ENCODE measurements at regions not wholly inside any gene's neighbourhood (a gene's known extent, or its start where the extent isn't known, plus 50 kb on each side); places are given as distances from the start of the nearest gene placed in this dataset.
"Not testable (repeated sequence)": the region's sequence is repeated elsewhere in the genome, so short reads cannot be mapped to it uniquely, and the experiment has no call there.

DNA sequence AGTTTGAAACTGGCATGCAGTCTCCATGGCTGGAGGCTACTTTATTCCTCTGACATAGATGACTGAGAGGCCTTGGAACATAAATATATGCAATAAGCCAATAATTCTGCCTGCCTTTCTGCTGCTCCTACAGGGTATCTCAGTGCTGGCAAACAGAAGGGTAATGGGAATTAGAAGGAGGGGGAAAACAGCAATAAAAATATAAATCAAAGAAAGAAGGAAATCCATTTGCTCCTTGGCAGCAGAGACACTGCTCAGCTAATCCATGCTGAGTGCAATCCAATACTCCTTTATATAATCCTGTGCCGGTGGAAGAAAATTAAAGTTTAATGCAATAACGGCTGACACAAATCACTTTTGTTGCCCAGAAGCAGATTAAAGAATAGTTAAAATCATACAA, 478.9 kb downstream of the SPATA31D1 start:
- no peak overlapping the region for H3K4me3 Mint-ChIP-seq
- no peak overlapping the region for H3K27ac Mint-ChIP-seq
- no peaks in the 10 kb centered on the region for H3K4me1 Mint-ChIP-seq (ENCODE audit: low read depth)

DNA sequence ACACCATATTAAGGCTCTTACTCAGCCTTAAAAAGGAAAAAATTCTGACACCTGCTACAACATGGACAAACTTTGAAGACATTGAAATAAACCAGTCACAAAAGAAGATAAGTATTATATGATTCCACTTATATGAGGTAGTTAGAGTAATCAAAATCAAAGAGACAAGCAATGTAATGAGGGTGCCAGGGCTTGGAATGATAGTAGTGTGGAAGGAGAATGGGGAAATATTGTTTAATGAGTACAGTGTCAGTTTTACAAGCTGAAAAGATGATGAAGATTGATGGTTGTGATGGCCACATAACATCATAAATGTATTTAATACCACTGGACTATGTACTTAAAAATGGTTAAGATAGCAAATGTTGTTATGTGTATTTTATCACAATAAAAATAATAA, 485.7 kb downstream of the SPATA31D1 start:
- no peak for DNase-seq (ENCODE audit: low spot score)
- H3K4me1 Mint-ChIP-seq (ENCODE audit: low read depth) = no peaks in the 10 kb centered on the region
- H3K27ac Mint-ChIP-seq = no peak overlapping the region
- no peaks in the 10 kb centered on the region for H3K36me3 Mint-ChIP-seq (ENCODE audit: low read depth)
- H3K27me3 Mint-ChIP-seq (ENCODE audit: low read depth) = no peaks in the 10 kb centered on the region
- H3K9me3 Mint-ChIP-seq = no peaks in the 10 kb centered on the region
- H3K4me3 Mint-ChIP-seq = no peak overlapping the region

More for the DNA sequence above, 478.9 kb downstream of the SPATA31D1 start:
- H3K27me3 Mint-ChIP-seq (ENCODE audit: low read depth) = no peaks in the 10 kb centered on the region
- H3K9me3 Mint-ChIP-seq = peaks cover 12% of the 10 kb centered on the region
- no peaks in the 10 kb centered on the region for H3K36me3 Mint-ChIP-seq (ENCODE audit: low read depth)
- no peak for DNase-seq (ENCODE audit: low spot score)

DNA sequence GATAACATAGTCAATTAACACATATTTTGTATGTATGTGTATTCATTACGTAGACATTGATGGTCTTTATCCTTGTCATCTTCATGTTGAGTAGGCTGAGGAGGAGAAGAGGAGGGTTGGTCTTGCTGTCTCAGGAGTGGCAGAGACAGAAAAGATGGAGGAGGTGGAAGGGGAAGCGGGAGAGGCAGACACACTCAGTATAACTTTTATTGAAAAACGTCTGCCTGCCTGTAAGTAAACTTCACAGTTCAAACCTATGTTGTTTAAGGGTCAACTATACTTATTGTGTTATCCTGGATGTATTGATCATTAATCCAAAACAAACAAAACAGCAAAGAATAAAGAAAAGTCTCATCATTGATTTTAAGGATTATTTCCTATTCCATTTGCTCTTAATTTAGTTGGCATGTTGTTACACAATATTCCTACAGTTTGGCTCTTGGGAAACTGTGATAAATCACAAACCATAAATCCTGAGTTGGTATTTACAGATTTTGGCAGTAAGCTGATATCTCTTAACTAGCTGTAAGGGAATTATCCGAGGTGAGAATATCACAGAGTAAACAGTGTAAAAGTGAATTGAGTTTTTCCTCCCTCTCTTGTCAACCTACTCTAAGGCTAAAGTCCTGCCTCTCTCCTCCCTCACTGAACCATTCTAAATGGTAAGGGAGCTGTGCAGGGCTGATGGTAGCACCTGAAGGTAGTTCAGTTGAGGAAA, 487.2 kb downstream of the SPATA31D1 start:
- no peaks in the 10 kb centered on the region for H3K27me3 Mint-ChIP-seq (ENCODE audit: low read depth)
- no peaks in the 10 kb centered on the region for H3K9me3 Mint-ChIP-seq
- H3K27ac Mint-ChIP-seq = no peak overlapping the region
- no peaks in the 10 kb centered on the region for H3K4me1 Mint-ChIP-seq (ENCODE audit: low read depth)
- DNase-seq (ENCODE audit: low spot score) = no peak
- H3K36me3 Mint-ChIP-seq (ENCODE audit: low read depth) = no peaks in the 10 kb centered on the region
- no peak overlapping the region for H3K4me3 Mint-ChIP-seq

DNA sequence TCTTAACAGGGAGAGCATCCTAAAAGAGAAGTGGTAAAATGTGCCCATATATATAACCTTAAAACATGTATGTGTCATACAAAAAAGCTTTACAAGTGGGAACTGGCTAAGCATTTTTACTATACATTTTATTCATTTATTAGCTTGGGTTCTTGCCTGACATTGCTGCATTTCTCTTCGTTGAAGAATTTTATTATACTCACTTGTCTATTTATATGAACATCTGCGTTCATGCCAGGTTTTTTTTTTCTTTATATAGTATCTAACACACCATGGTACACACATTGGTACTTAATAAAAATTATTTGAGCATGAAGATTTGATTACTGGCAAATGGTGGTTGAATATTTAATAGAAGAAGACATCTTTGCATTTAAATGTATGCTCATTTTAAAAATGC, 492.3 kb downstream of the SPATA31D1 start:
- H3K27me3 Mint-ChIP-seq (ENCODE audit: low read depth) = no peaks in the 10 kb centered on the region
- DNase-seq (ENCODE audit: low spot score) = no peak
- H3K9me3 Mint-ChIP-seq = no peaks in the 10 kb centered on the region
- no peaks in the 10 kb centered on the region for H3K36me3 Mint-ChIP-seq (ENCODE audit: low read depth)
- no peak overlapping the region for H3K4me3 Mint-ChIP-seq
- H3K4me1 Mint-ChIP-seq (ENCODE audit: low read depth) = no peaks in the 10 kb centered on the region
- H3K27ac Mint-ChIP-seq = no peak overlapping the region

DNA sequence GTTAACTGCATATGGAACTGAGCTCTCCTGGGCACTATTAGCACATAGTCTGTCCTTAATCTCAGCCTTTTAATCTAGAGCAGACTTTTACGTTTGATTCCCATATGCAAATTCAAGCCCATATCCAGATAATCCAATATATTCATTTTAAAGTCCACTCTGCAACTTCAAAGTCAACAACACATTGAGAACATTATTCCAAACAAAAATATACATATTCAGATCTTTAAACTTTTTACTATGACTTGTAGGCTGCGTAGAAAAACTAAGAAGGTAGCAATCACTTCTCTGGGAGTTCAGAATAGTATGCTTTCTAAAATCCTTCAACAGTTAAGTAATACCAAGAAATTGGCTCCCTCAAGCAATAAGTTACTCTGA, 499.4 kb downstream of the SPATA31D1 start:
- Mint-ChIP-seq H3K4me3 (no peak overlapping the region), H3K27ac (no peak overlapping the region), H3K36me3 (ENCODE audit: low read depth) (no peaks in the 10 kb centered on the region), H3K27me3 (ENCODE audit: low read depth) (no peaks in the 10 kb centered on the region), H3K9me3 (no peaks in the 10 kb centered on the region), H3K4me1 (ENCODE audit: low read depth) (no peaks in the 10 kb centered on the region)
- no peak for DNase-seq (ENCODE audit: low spot score)

DNA sequence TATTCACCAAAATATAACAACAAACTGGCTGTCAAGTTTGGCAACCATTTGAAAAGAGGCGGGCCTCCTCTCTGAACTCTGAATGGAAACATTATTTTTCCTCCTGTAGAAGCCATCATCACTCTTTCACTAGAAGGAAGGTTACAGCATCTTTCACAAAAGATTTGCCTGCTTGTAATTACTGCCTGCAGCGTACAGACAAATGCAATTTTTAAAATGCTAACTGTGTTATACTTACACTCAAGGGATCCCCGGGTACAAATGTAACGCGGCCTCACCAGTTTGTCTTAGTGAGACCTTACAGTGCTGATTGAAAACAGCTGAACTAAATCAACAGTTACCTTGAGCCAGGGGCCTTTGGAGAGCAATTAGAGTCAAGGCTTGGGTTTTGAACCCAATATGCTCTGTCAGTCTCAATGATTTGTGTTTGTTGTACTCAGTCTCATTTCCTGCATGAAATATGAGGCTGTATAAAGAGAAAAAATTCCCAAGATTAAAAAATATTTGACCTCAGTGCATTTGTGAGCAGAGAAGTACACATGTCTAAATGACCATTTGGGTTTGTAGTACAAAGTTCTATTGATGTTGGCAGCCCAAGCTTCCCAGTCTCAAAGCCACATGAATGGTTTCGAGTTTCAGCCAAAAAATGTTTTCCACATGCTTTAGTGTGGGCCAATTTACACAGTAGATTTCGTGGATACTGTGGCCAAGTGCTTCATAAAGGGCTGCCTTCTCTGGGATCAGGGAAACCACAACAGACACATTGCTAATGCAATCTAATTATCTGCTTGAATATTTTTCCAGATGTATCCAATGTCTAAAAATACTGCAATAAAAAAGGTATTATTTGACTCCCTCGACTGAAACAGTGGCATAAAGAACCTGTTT, 500.0 kb downstream of the SPATA31D1 start:
- no peaks in the 10 kb centered on the region for H3K27me3 Mint-ChIP-seq (ENCODE audit: low read depth)
- H3K9me3 Mint-ChIP-seq = no peaks in the 10 kb centered on the region
- no peak overlapping the region for H3K4me3 Mint-ChIP-seq
- DNase-seq (ENCODE audit: low spot score) = no peak
- H3K36me3 Mint-ChIP-seq (ENCODE audit: low read depth) = no peaks in the 10 kb centered on the region
- H3K4me1 Mint-ChIP-seq (ENCODE audit: low read depth) = no peaks in the 10 kb centered on the region
- H3K27ac Mint-ChIP-seq = no peak overlapping the region

DNA sequence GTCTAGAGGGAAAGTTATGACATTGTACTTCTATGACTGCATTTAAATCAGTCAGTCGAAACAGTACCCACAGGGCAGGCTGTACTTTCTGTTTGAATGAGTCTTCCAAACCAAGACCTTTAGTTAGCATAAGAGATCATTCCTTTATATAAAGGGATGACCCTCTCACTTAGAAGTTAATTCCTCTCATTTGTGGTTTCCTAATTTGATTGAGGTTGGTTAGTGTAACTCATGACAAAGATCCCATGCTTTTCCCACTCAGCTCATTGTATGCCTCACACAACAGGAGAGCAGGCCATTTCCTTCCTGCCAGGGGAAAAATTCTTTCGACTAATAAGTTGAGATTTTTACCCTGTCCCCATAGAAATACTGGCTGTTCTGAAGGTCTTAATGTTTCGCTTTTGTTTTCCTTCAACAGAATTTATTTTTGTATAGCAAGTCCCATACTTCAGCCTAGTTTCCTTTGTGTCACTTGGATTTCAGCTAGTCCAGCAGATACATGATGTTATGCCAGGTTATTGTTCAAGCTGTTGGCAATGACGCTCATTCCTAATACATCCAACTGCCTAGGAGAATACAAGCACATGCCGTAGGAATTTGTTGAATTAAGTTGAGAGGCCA, 500.7 kb downstream of the SPATA31D1 start:
- DNase-seq (ENCODE audit: low spot score) = no peak
- no peak overlapping the region for H3K27ac Mint-ChIP-seq

DNA sequence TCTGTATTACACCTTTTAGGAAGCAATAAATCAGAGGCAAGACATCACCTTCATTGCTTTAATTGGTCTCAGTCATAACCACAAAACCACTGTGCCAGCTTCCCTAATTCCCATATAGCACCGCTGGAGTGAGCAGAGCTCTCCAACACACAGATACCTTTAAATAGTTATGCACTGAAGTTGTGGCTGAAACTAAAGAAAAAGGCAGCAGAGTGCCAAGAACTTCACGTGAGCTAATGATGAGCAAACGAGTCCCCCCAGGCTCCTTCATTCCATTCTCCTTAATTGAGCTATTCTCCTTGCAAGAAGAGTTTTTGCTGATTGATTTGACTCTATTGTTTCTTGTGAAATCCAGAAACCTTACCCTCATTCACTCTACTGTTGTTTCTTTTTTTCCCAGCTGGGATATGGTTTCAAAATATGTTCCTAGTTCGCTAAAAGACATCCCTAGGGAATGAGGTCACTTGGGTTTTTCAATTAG, 501.5 kb downstream of the SPATA31D1 start:
- no peaks in the 10 kb centered on the region for H3K27me3 Mint-ChIP-seq (ENCODE audit: low read depth)
- H3K4me3 Mint-ChIP-seq = no peak overlapping the region
- no peak overlapping the region for H3K27ac Mint-ChIP-seq
- no peaks in the 10 kb centered on the region for H3K36me3 Mint-ChIP-seq (ENCODE audit: low read depth)
- no peaks in the 10 kb centered on the region for H3K9me3 Mint-ChIP-seq
- no peaks in the 10 kb centered on the region for H3K4me1 Mint-ChIP-seq (ENCODE audit: low read depth)
- DNase-seq (ENCODE audit: low spot score) = no peak

More for the DNA sequence above, 500.7 kb downstream of the SPATA31D1 start:
- no peaks in the 10 kb centered on the region for H3K4me1 Mint-ChIP-seq (ENCODE audit: low read depth)
- no peaks in the 10 kb centered on the region for H3K9me3 Mint-ChIP-seq
- H3K4me3 Mint-ChIP-seq = no peak overlapping the region
- H3K27me3 Mint-ChIP-seq (ENCODE audit: low read depth) = no peaks in the 10 kb centered on the region
- H3K36me3 Mint-ChIP-seq (ENCODE audit: low read depth) = no peaks in the 10 kb centered on the region

DNA sequence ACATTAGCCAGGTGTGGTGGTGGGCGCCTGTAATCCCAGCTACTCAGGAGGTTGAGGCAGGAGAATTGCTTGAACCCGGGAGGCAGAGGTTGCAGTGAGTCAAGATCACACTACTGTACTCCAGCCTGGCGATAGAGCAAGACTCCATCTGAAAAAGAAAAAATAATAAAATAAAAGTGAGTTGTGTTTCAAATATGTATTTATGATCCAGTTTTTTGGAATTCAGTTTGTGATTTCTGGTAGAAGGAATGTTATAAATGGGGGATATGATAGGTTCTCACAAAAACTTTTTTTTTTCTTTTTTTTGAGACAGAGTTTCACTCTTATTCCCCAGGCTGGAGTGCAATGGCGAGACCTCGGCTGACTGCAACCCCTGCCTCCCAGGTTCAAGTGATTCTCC, 502.2 kb downstream of the SPATA31D1 start:
- H3K27ac Mint-ChIP-seq; H3K36me3 Mint-ChIP-seq (ENCODE audit: low read depth); H3K4me3 Mint-ChIP-seq; H3K9me3 Mint-ChIP-seq; H3K27me3 Mint-ChIP-seq (ENCODE audit: low read depth); DNase-seq (ENCODE audit: low spot score); H3K4me1 Mint-ChIP-seq (ENCODE audit: low read depth): not testable (repeated sequence)

DNA sequence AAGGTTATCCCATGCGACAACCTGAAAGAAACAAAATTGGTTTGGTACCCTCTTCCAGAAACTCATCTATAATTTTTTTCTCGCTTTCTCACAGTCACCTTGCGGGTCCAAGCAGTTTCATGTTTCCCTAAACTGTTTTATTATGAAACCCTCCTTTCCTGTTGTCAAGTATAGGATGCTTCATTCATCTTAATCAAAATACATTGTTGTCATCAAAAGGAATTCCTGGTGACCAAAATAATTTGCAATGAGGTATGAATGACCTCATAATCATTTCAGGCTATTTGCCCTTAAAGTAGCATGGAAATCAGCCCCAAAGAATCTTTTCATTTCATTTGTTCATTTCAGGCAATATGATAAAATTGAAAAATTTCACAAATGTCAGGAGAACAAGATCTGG, 503.0 kb downstream of the SPATA31D1 start:
- Mint-ChIP-seq H3K4me3 (no peak overlapping the region), H3K36me3 (ENCODE audit: low read depth) (no peaks in the 10 kb centered on the region), H3K4me1 (ENCODE audit: low read depth) (no peaks in the 10 kb centered on the region), H3K27ac (no peak overlapping the region), H3K9me3 (peaks cover 2% of the 10 kb centered on the region), H3K27me3 (ENCODE audit: low read depth) (no peaks in the 10 kb centered on the region)
- no peak for DNase-seq (ENCODE audit: low spot score)

DNA sequence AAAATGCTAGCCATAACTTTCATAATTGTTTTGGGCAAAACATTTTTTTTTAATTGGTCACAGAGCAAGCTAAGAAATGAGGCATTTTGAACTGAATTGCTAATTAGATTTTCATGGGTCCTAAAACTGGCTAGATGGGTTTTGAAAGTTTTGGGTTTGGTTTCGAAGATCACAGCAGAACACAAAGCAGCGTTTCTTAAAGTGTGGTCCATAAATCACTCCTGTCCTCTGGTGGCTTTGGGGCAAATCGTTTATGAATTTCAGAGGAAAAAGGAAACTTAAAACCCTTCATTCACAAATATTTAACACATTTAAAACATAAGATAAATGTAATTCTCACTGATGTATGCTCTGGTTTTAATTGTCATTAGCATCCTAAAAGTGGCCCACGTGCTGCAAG, 503.7 kb downstream of the SPATA31D1 start:
- no peaks in the 10 kb centered on the region for H3K36me3 Mint-ChIP-seq (ENCODE audit: low read depth)
- H3K9me3 Mint-ChIP-seq = peaks cover 5% of the 10 kb centered on the region
- no peaks in the 10 kb centered on the region for H3K4me1 Mint-ChIP-seq (ENCODE audit: low read depth)
- H3K4me3 Mint-ChIP-seq = no peak overlapping the region
- H3K27me3 Mint-ChIP-seq (ENCODE audit: low read depth) = no peaks in the 10 kb centered on the region
- DNase-seq (ENCODE audit: low spot score) = no peak
- no peak overlapping the region for H3K27ac Mint-ChIP-seq

DNA sequence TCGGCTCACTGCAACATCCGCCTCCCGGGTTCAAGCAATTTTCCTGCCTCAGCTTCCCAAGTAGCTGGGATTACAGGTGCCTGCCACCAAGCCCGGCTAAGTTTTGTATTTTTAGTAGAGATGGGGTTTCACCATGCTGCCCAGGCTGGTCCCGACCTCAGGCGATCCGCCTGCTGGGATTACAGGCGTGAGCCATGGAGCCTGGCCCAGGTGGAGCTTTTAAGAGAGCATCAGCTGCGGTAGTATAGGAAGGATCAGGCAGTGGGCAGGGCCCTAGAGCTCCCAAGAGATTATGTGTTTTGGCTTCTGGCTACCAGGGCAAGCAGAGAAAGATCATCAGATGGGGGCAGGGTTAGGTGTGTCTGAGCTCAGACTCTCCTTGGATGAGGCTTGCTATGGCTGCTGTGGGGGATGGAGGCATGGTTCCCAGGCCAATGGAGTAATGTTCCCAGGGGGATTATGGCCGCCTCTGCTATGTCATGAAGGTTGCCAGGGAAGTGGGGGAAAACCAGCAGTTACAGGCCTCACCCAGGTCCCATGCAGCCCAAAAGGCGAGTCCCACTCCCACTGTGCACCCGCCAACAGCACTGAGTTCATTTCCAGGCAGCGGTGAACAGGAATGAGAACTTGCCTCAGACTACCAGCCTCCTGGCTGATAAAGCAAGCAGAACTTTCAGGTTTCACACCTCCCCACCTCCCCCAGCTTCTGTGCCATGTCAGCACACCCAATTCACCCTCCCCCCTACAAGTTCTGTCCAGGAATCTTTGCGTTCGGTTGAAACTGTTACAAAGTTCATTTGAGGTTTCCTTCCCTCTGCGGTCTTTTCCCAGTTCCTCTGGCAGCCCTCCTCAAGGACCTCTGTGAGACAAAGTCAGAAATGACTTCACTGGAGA, 507.6 kb downstream of the SPATA31D1 start:
- H3K4me3 Mint-ChIP-seq = no peak overlapping the region
- H3K27ac Mint-ChIP-seq = no peak overlapping the region

DNA sequence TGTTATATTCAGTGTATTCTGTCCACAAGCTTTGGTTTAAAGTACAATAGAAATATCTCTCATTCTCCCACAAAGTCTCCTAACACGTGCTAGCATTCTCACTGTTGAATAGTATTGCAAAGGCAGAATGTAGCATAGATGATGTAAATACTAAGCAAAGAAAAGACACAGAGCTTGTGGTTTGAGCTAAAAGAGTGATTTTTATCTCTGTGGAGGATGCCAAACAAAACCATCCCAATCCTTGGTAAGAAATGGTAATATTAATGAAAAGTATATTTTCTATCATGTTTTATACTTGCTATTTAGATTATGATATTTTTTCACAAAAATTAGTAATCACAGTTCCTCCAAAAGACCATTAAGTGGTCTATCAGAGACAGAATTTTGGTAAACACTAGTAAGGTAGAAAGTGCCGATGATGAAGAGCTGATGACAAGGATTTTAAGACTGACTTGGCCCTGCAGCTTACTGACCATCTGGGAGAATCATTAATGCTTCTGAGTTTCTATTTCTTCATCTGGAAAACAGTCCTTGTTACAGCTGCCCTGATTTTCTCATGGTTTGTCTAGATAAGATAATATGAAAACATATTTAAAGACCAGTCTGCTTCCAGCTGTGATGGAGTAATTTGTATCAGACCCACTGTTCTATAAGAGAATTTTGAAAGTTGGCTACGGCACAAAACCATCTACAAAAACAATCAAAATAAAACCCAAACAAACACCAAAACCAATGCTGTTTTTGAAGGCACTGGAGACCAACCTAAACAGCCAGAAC, 510.2 kb downstream of the SPATA31D1 start:
- peaks cover 11% of the 10 kb centered on the region for H3K9me3 Mint-ChIP-seq
- H3K4me3 Mint-ChIP-seq = no peak overlapping the region
- no peaks in the 10 kb centered on the region for H3K4me1 Mint-ChIP-seq (ENCODE audit: low read depth)
- no peaks in the 10 kb centered on the region for H3K27me3 Mint-ChIP-seq (ENCODE audit: low read depth)
- no peaks in the 10 kb centered on the region for H3K36me3 Mint-ChIP-seq (ENCODE audit: low read depth)
- H3K27ac Mint-ChIP-seq = no peak overlapping the region
- no peak for DNase-seq (ENCODE audit: low spot score)

More for the DNA sequence above, 507.6 kb downstream of the SPATA31D1 start:
- no peak for DNase-seq (ENCODE audit: low spot score)
- Mint-ChIP-seq H3K4me1 (ENCODE audit: low read depth) (no peaks in the 10 kb centered on the region), H3K9me3 (peaks cover 8% of the 10 kb centered on the region), H3K27me3 (ENCODE audit: low read depth) (no peaks in the 10 kb centered on the region), H3K36me3 (ENCODE audit: low read depth) (no peaks in the 10 kb centered on the region)
